H1 (cell line): ENCODE measurements at regions not wholly inside any gene's neighbourhood (a gene's known extent, or its start where the extent isn't known, plus 50 kb on each side); places are given as distances from the start of the nearest gene placed in this dataset.

Experiments used
- CTCF ChIA-PET: fragments of 300-600 bp; sonication (Branson Sonifier 250); formaldehyde crosslinking; loops from one replicate; lab custom pipeline; 2021; ENCODE audit not compliant: partially characterized antibody; lab: Charles Lee
- POLR2A ChIA-PET: fragments of 300-600 bp; sonication (Branson Sonifier 250); formaldehyde crosslinking; loops from one replicate; lab custom pipeline; 2021; ENCODE audit warnings: inconsistent platforms; ENCODE audit not compliant: partially characterized antibody; lab: Charles Lee
- DNase-seq, 2 experiments: peaks; one replicate each; pipeline versions ENCODE4 v3.0.0 to v3.0.0-alpha.2; 2010 to 2022; ENCODE audit warnings: low spot score in 2 of 2, low read depth in 1 of 2, mixed read lengths in 1 of 2
- FAIRE-seq: peaks from 2 replicates; lab custom pipeline; 2011; peaks lifted over from hg19 to GRCh38; lab: Jason Lieb, UNC
- H2AFZ ChIP-seq: 2 replicates; pipeline ENCODE4 v1.8.1; 2012; ENCODE audit warnings: low read length, inconsistent platforms
- H2AK5ac ChIP-seq: 2 replicates; pipeline ENCODE4 v1.6.1; 2013; ENCODE audit warnings: low read depth, low read length
- H2BK120ac ChIP-seq: replicated peaks from 2 replicates; pipeline ENCODE3; 2013; ENCODE audit warnings: low read depth, low read length, inconsistent platforms
- H2BK12ac ChIP-seq: 2 replicates; pipeline ENCODE4 v1.6.1; 2013; ENCODE audit warnings: low read depth, low read length
- H2BK15ac ChIP-seq: 2 replicates; pipeline ENCODE4 v1.6.1; 2013; ENCODE audit warnings: low read length
- H2BK20ac ChIP-seq: 2 replicates; pipeline ENCODE4 v1.6.1; 2013; ENCODE audit warnings: low read length
- H2BK5ac ChIP-seq: 2 replicates; pipeline ENCODE4 v1.6.1; 2013; ENCODE audit warnings: low read depth, low read length
- H3K14ac ChIP-seq: 2 replicates; pipeline ENCODE4 v1.6.1; 2013; ENCODE audit warnings: inconsistent platforms; ENCODE audit not compliant: insufficient read length
- H3K18ac ChIP-seq: 2 replicates; pipeline ENCODE4 v1.6.1; 2013; ENCODE audit warnings: low read length; ENCODE audit errors: extremely low read depth
- H3K23ac ChIP-seq: 2 replicates; pipeline ENCODE4 v1.6.1; 2013; ENCODE audit warnings: inconsistent platforms; ENCODE audit not compliant: insufficient read length
- H3K23me2 ChIP-seq: 2 replicates; pipeline ENCODE4 v1.6.1; 2013; ENCODE audit warnings: low read depth, low read length
- H3K27ac ChIP-seq: 2 replicates; pipeline ENCODE4 v1.6.1; 2011; ENCODE audit warnings: low read depth, low read length, inconsistent platforms
- H3K27me3 ChIP-seq, 4 experiments: replicated peaks in 1 of 4; 1 replicate in 1 of 4; 2 replicates in 3 of 4; pipeline versions ENCODE4 v1.6.1 to v1.8.1; 2011 to 2013; ENCODE audit warnings: low read length in 3 of 4, mild to moderate bottlenecking in 3 of 4, inconsistent platforms in 2 of 4, mixed read lengths in 2 of 4, moderate library complexity in 1 of 4; ENCODE audit not compliant: control insufficient read depth in 3 of 4, insufficient read depth in 3 of 4; ENCODE audit errors: extremely low read depth in 1 of 4
- H3K36me3 ChIP-seq, 4 experiments: 2 replicates each; pipeline versions ENCODE4 v1.6.1 to v1.8.1; 2011 to 2013; ENCODE audit warnings: mild to moderate bottlenecking in 4 of 4, low read length in 3 of 4, moderate library complexity in 2 of 4, control low read depth in 1 of 4, inconsistent platforms in 1 of 4; ENCODE audit not compliant: insufficient read depth in 4 of 4, control insufficient read depth in 2 of 4
- H3K4ac ChIP-seq: replicated peaks from 2 replicates; pipeline ENCODE3; 2013; ENCODE audit warnings: low read length, low read depth, mixed read lengths, inconsistent platforms; ENCODE audit not compliant: insufficient read length
- H3K4me1 ChIP-seq, 4 experiments: replicated peaks in 1 of 4; 1 replicate in 1 of 4; 2 replicates in 3 of 4; pipeline versions ENCODE4 v1.6.1 to v1.8.1; 2011 to 2013; ENCODE audit warnings: low read length in 3 of 4, inconsistent platforms in 2 of 4, mixed read lengths in 1 of 4; ENCODE audit not compliant: insufficient read depth in 4 of 4, control insufficient read depth in 3 of 4
- H3K4me2 ChIP-seq, 2 experiments: 2 replicates each; pipeline versions ENCODE4 v1.6.1 to v1.8.1; 2011 to 2013; ENCODE audit warnings: low read depth in 2 of 2, low read length in 2 of 2, control low read depth in 1 of 2, inconsistent platforms in 1 of 2, mild to moderate bottlenecking in 1 of 2; ENCODE audit not compliant: insufficient read depth in 1 of 2
- H3K4me3 ChIP-seq, 4 experiments: fragments of 200-600, 300-600 bp in 1 of 4; sonication (generic), shearing (Covaris generic), sonication (Bioruptor Twin) in 1 of 4; 2 replicates each; pipeline versions ENCODE4 v1.5.1 to v1.8.1; 2011 to 2016; ENCODE audit warnings: low read length in 4 of 4, low read depth in 3 of 4, control low read depth in 2 of 4, inconsistent platforms in 2 of 4, mild to moderate bottlenecking in 2 of 4, mixed read lengths in 1 of 4, moderate library complexity in 1 of 4; ENCODE audit not compliant: insufficient read depth in 2 of 4; ENCODE audit errors: extremely low read depth in 1 of 4
- H3K56ac ChIP-seq: replicated peaks from 2 replicates; pipeline ENCODE3; 2013; ENCODE audit warnings: low read depth, mild to moderate bottlenecking, mixed read lengths, low read length, inconsistent platforms; ENCODE audit not compliant: insufficient read length
- H3K79me1 ChIP-seq: 2 replicates; pipeline ENCODE4 v1.6.1; 2013; ENCODE audit warnings: low read depth, low read length, control low read depth
- H3K79me2 ChIP-seq, 2 experiments: 2 replicates each; pipeline versions ENCODE4 v1.6.1 to v1.8.1; 2012 to 2013; ENCODE audit warnings: low read length in 2 of 2, mild to moderate bottlenecking in 2 of 2, inconsistent platforms in 1 of 2; ENCODE audit not compliant: insufficient read depth in 2 of 2, control insufficient read depth in 1 of 2
- H3K9ac ChIP-seq, 4 experiments: replicated peaks in 1 of 4; 1 replicate in 1 of 4; 2 replicates in 3 of 4; pipeline versions ENCODE4 v1.6.1 to v1.8.1; 2011 to 2013; ENCODE audit warnings: low read depth in 3 of 4, low read length in 3 of 4, control low read depth in 2 of 4, mild to moderate bottlenecking in 2 of 4, moderate library complexity in 2 of 4, inconsistent platforms in 1 of 4; ENCODE audit errors: extremely low read depth in 1 of 4
- H3K9me3 ChIP-seq, 2 experiments: 2 replicates each; pipeline versions ENCODE4 v1.6.1 to v1.8.1; 2012 to 2013; ENCODE audit warnings: mild to moderate bottlenecking in 2 of 2, moderate library complexity in 2 of 2, control low read depth in 1 of 2, inconsistent platforms in 1 of 2, low read depth in 1 of 2, low read length in 1 of 2, mixed read lengths in 1 of 2; ENCODE audit not compliant: insufficient read depth in 2 of 2
- H4K20me1 ChIP-seq, 2 experiments: replicated peaks in 1 of 2; 2 replicates each; pipeline versions ENCODE3 to v1.8.1; 2011 to 2013; ENCODE audit warnings: inconsistent platforms in 2 of 2, low read length in 2 of 2, mild to moderate bottlenecking in 1 of 2; ENCODE audit not compliant: insufficient read depth in 2 of 2, control insufficient read depth in 1 of 2
- H4K5ac ChIP-seq: 2 replicates; pipeline ENCODE4 v1.6.1; 2013; ENCODE audit warnings: low read length, low read depth, mixed read lengths, inconsistent platforms; ENCODE audit not compliant: insufficient read length
- H4K8ac ChIP-seq: 2 replicates; pipeline ENCODE4 v1.8.0; 2013; ENCODE audit warnings: mild to moderate bottlenecking, moderate library complexity, low read length, inconsistent platforms; ENCODE audit not compliant: insufficient read depth; ENCODE audit errors: extremely low read depth
- H4K91ac ChIP-seq: replicated peaks from 2 replicates; pipeline ENCODE3; 2013; ENCODE audit warnings: low read length, mixed read lengths, inconsistent platforms; ENCODE audit not compliant: insufficient read length
- BCL11A ChIP-seq, 2 experiments: IDR thresholded peaks; one replicate each; pipeline ENCODE4 v1.6.1; 2011; ENCODE audit warnings: low read depth in 2 of 2, low read length in 2 of 2, mild to moderate bottlenecking in 2 of 2
- CHD2 ChIP-seq: IDR thresholded peaks from 2 replicates; pipeline ENCODE4 v1.6.1; 2012; ENCODE audit warnings: low read length, improper control_type of control experiment
- CREB1 ChIP-seq: IDR thresholded peaks from 2 replicates; pipeline ENCODE4 v1.6.1; 2012; ENCODE audit warnings: inconsistent platforms
- CTCF ChIP-seq, 3 experiments: IDR thresholded peaks; 1 replicate in 2 of 3; 2 replicates in 1 of 3; pipeline versions ENCODE4 v1.5.1 to v1.6.1; 2011; ENCODE audit warnings: low read length in 3 of 3, mild to moderate bottlenecking in 3 of 3, inconsistent platforms in 2 of 3, low read depth in 1 of 3, moderate library complexity in 1 of 3; ENCODE audit not compliant: insufficient read depth in 1 of 3; ENCODE audit errors: control extremely low read depth in 1 of 3
- HDAC2 ChIP-seq, 2 experiments: fragments of 300-600 bp in 1 of 2; sonication (generic) in 1 of 2; IDR thresholded peaks; 2 replicates each; pipeline ENCODE4 v1.6.1; 2011 to 2012; ENCODE audit warnings: low read depth in 2 of 2, low read length in 2 of 2, mild to moderate bottlenecking in 2 of 2, moderate library complexity in 2 of 2, borderline replicate concordance in 1 of 2, inconsistent platforms in 1 of 2
- JUN ChIP-seq: IDR thresholded peaks from 2 replicates; pipeline ENCODE4 v1.6.1; 2011; ENCODE audit warnings: low read depth, mild to moderate bottlenecking, improper control_type of control experiment, low read length
- MAFK ChIP-seq: IDR thresholded peaks from 2 replicates; pipeline ENCODE4 v1.6.1; 2012; ENCODE audit warnings: low read depth, mild to moderate bottlenecking, improper control_type of control experiment, low read length
- NANOG ChIP-seq: IDR thresholded peaks from 2 replicates; pipeline ENCODE4 v1.6.1; 2011; ENCODE audit warnings: low read length, low read depth, mild to moderate bottlenecking, inconsistent platforms; ENCODE audit not compliant: insufficient read depth, poor library complexity, severe bottlenecking
- POLR2A ChIP-seq, 2 experiments: IDR thresholded peaks; 1 replicate in 1 of 2; 2 replicates in 1 of 2; pipeline ENCODE4 v1.6.1; 2011; ENCODE audit warnings: low read depth in 2 of 2, low read length in 2 of 2, mild to moderate bottlenecking in 2 of 2; ENCODE audit errors: control extremely low read depth in 1 of 2
- RBBP5 ChIP-seq: IDR thresholded peaks from 2 replicates; pipeline ENCODE4 v1.7.1; 2012; ENCODE audit warnings: low read depth, mild to moderate bottlenecking, inconsistent platforms, low read length, moderate library complexity, borderline replicate concordance
- YY1 ChIP-seq: IDR thresholded peaks from 2 replicates; pipeline ENCODE4 v1.6.1; 2011; ENCODE audit warnings: low read depth, mild to moderate bottlenecking, low read length
- whole genome bisulfite sequencing, 2 experiments: shearing (Covaris generic) in 1 of 2; methylation state at CpG; one replicate each; pipeline versions ENCODE4 v1.1.6 to v1.1.7; 2013 to 2015; ENCODE audit warnings: low lambda C conversion rate in 2 of 2, mixed read lengths in 2 of 2, inconsistent platforms in 1 of 2, low coverage in 1 of 2, missing lambda C conversion rate in 1 of 2; ENCODE audit not compliant: insufficient replicate concordance in 2 of 2, insufficient coverage in 1 of 2, insufficient read length in 1 of 2; ENCODE audit errors: extremely low coverage in 1 of 2, missing lambda C conversion rate in 1 of 2; 5-methylcytosine and 5-hydroxymethylcytosine counted together
- TF ChIP-seq, protein P1 (sequence below): IDR thresholded peaks from 2 replicates; pipeline ENCODE4 v1.6.1; 2011; ENCODE audit warnings: low read length, improper control_type of control experiment

- no peak overlapping the region for H2BK15ac ChIP-seq
- no peak overlapping the region for H2AFZ ChIP-seq
- no peak overlapping the region for H2AK5ac ChIP-seq
- no peak overlapping the region for H3K4me3 ChIP-seq
- H2BK12ac ChIP-seq: no peak overlapping the region
- no peak overlapping the region for H3K4me2 ChIP-seq
- no peak overlapping the region for H3K56ac ChIP-seq
- DNase-seq (no peak), FAIRE-seq (no peak)
- H3K79me2 ChIP-seq: no peaks in the 10 kb centered on the region
- no peak overlapping the region for H4K8ac ChIP-seq
- WGBS, 2 experiments: 83% methylated on average over 5 of the region's 5 CpGs; no CpG with 5 or more reads in 1 of the 2 experiments
- H3K27ac ChIP-seq: no peak overlapping the region
- no peaks in the 10 kb centered on the region for H3K79me1 ChIP-seq
- no peak overlapping the region for H4K5ac ChIP-seq
- CTCF ChIA-PET: interaction anchor here (0.7 kb wide), 1 partner anchor 354 kb away, joined by 3 read pairs; no protein-coding TSS in a partner anchor
- H3K14ac ChIP-seq: no peak overlapping the region
- H4K20me1 ChIP-seq: no peaks in the 10 kb centered on the region
- no peak overlapping the region for H2BK5ac ChIP-seq
- no peaks in the 10 kb centered on the region for H3K27me3 ChIP-seq
- H3K9ac ChIP-seq: no peak overlapping the region
- H3K23ac ChIP-seq: no peak overlapping the region
- no peak overlapping the region for H3K18ac ChIP-seq
- H3K23me2 ChIP-seq: no peaks in the 10 kb centered on the region
- H3K36me3 ChIP-seq: no peaks in the 10 kb centered on the region
- POLR2A ChIA-PET: no interaction called here
- H3K9me3 ChIP-seq: no peaks in the 10 kb centered on the region
- H3K4me1 ChIP-seq: peaks cover 0 to 8% (median 5%) of the 10 kb centered on the region in 4 experiments; a peak in 4 of 7 replicates
- H4K91ac ChIP-seq: no peak overlapping the region
- no peak overlapping the region for H3K4ac ChIP-seq
- H2BK120ac ChIP-seq: no peak overlapping the region
- H2BK20ac ChIP-seq: no peak overlapping the region
- TF ChIP-seq BCL11A (IDR thresholded peaks at IDR 0.05; ENCODE audit: low read depth in 2 of 2, low read length in 2 of 2) (no peak), NANOG (no peak), RBBP5 (no peak), POLR2A (IDR thresholded peaks at IDR 0.05; ENCODE audit: control extremely low read depth in 1 of 2, low read depth in 2 of 2, low read length in 2 of 2) (no peak), CHD2 (no peak), JUN (no peak), CREB1 (no peak), MAFK (no peak), CTCF (IDR thresholded peaks at IDR 0.05; ENCODE audit: control extremely low read depth in 1 of 3, insufficient read depth in 1 of 3, low read depth in 1 of 3, low read length in 3 of 3) (no peak), HDAC2 (IDR thresholded peaks at IDR 0.05; ENCODE audit: borderline replicate concordance in 1 of 2, low read depth in 2 of 2, low read length in 2 of 2) (no peak), YY1 (no peak)
- TF ChIP-seq, protein P1, sequence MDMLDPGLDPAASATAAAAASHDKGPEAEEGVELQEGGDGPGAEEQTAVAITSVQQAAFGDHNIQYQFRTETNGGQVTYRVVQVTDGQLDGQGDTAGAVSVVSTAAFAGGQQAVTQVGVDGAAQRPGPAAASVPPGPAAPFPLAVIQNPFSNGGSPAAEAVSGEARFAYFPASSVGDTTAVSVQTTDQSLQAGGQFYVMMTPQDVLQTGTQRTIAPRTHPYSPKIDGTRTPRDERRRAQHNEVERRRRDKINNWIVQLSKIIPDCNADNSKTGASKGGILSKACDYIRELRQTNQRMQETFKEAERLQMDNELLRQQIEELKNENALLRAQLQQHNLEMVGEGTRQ: no peak
Measured at GRCh38 chr14:97571201-97571600, 774.0 kb downstream of the VRK1 start.
